Thyroid gland (tissue), 4 donors: ENCODE measurements at regions not wholly inside any gene's neighbourhood (a gene's known extent, or its start where the extent isn't known, plus 50 kb on each side); places are given as distances from the start of the nearest gene placed in this dataset.

Source experiments
- CTCF ChIP-seq, 6 experiments: fragments of 200-600 bp in 3 of 6; fragments of 450-650 bp in 3 of 6; sonication (generic) in 3 of 6; IDR thresholded peaks; one replicate each; pipeline ENCODE4 v1.5.1; 2016 to 2019; ENCODE audit warnings: antibody characterized with exemption in 6 of 6, mild to moderate bottlenecking in 2 of 6, inconsistent platforms in 1 of 6, moderate library complexity in 1 of 6
- POLR2A ChIP-seq, 2 donors: fragments of 450-650 bp; IDR thresholded peaks; one replicate each; pipeline ENCODE4 v1.6.1; 2017; ENCODE audit warnings: antibody characterized with exemption in 2 of 2, mild to moderate bottlenecking in 2 of 2, moderate library complexity in 1 of 2

GRCh38 chr11:79950741-79951140 is 509.9 kb upstream of the TENM4 start:
- TF ChIP-seq CTCF (IDR thresholded peaks at IDR 0.05) (no peak), POLR2A (IDR thresholded peaks at IDR 0.05) (no peak)
